ENCODE measurements at regions not wholly inside any gene's neighbourhood (a gene's known extent, or its start where the extent isn't known, plus 50 kb on each side); places are given as distances from the start of the nearest gene placed in this dataset.

GRCh38 chr2:175236930-175237329 is 55.4 kb upstream of the ATP5MC3 start:
- TF ChIP-seq, protein P1, sequence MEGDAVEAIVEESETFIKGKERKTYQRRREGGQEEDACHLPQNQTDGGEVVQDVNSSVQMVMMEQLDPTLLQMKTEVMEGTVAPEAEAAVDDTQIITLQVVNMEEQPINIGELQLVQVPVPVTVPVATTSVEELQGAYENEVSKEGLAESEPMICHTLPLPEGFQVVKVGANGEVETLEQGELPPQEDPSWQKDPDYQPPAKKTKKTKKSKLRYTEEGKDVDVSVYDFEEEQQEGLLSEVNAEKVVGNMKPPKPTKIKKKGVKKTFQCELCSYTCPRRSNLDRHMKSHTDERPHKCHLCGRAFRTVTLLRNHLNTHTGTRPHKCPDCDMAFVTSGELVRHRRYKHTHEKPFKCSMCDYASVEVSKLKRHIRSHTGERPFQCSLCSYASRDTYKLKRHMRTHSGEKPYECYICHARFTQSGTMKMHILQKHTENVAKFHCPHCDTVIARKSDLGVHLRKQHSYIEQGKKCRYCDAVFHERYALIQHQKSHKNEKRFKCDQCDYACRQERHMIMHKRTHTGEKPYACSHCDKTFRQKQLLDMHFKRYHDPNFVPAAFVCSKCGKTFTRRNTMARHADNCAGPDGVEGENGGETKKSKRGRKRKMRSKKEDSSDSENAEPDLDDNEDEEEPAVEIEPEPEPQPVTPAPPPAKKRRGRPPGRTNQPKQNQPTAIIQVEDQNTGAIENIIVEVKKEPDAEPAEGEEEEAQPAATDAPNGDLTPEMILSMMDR (IDR thresholded peaks at IDR 0.05; ENCODE audit: low read depth, low read length): no peak
- H3K4me3 ChIP-seq (ENCODE audit: low read depth, low read length): no peak overlapping the region

DNA sequence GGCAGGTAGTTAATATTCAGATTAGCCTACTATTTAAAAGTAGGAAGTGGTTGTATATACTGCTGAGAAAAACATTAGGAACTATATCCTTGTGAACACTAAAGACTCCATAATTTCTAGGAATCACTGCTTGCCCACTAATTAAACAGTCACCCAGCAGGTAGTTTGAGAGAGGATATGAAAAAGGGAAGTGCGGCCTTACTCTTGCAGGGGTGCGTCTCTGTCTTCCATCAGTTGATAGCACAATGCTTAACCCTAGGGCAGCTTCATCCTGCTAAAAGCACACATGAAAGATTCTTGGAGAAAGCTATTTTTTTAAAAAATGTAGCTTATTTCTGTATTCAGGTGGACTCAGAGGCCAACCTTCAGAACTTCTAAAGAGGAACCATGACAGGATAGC is 53.1 kb upstream of the ATP5MC3 start:
- TF ChIP-seq, protein P1 (IDR thresholded peaks at IDR 0.05; ENCODE audit: low read depth, low read length): no peak

GRCh38 chr2:175234153-175234552 is 52.6 kb upstream of the ATP5MC3 start:
- no peak overlapping the region for H3K4me3 ChIP-seq (ENCODE audit: low read depth, low read length)
- TF ChIP-seq, protein P1 (IDR thresholded peaks at IDR 0.05; ENCODE audit: low read depth, low read length): no peak

More for the DNA sequence above, 53.1 kb upstream of the ATP5MC3 start:
- H3K4me3 ChIP-seq (ENCODE audit: low read depth, low read length): no peak overlapping the region

GRCh38 chr2:175233135-175233719 is 51.7 kb upstream of the ATP5MC3 start:
- H3K4me3 ChIP-seq (ENCODE audit: low read depth, low read length): no peak overlapping the region
- TF ChIP-seq, protein P1 (IDR thresholded peaks at IDR 0.05; ENCODE audit: low read depth, low read length): no peak
